ENCODE measurements at regions not wholly inside any gene's neighbourhood (a gene's known extent, or its start where the extent isn't known, plus 50 kb on each side); places are given as distances from the start of the nearest gene placed in this dataset.

- no peak for TF ChIP-seq REST (IDR thresholded peaks at IDR 0.05; ENCODE audit: insufficient read depth in 1 of 2, low read depth in 2 of 2, low read length in 2 of 2)
- TF ChIP-seq SIN3A (IDR thresholded peaks at IDR 0.05; ENCODE audit: borderline replicate concordance, insufficient read depth, low read length): no peak
- no peak for TF ChIP-seq POLR2AphosphoS5 (IDR thresholded peaks at IDR 0.05; ENCODE audit: low read depth, low read length)
- TF ChIP-seq TAF1 (IDR thresholded peaks at IDR 0.05; ENCODE audit: borderline replicate concordance, insufficient read depth, low read length): no peak
Observed at GRCh38 chr5:6875376-6875775, 162.1 kb downstream of the TENT4A start.
